T47D (cell line): ENCODE measurements at regions not wholly inside any gene's neighbourhood (a gene's known extent, or its start where the extent isn't known, plus 50 kb on each side); places are given as distances from the start of the nearest gene placed in this dataset.

ENCODE experiments used
- DNase-seq, 2 experiments: peaks; one replicate each; pipeline versions ENCODE4 v3.0.0 to v3.0.0-alpha.2; 2011 to 2012; ENCODE audit warnings: low read depth in 1 of 2, low spot score in 1 of 2
- JUND ChIP-seq: IDR thresholded peaks from 2 replicates; pipeline ENCODE4 v1.6.1; 2012; ENCODE audit warnings: low read depth
- in situ Hi-C: cut with HindIII; loops from 2 replicates; pipeline ENCODE4 v1.10.0; 2016; ENCODE audit warnings: low sequenced_read_pairs, low pct_unique_long_range_greater_than_20kb

DNA sequence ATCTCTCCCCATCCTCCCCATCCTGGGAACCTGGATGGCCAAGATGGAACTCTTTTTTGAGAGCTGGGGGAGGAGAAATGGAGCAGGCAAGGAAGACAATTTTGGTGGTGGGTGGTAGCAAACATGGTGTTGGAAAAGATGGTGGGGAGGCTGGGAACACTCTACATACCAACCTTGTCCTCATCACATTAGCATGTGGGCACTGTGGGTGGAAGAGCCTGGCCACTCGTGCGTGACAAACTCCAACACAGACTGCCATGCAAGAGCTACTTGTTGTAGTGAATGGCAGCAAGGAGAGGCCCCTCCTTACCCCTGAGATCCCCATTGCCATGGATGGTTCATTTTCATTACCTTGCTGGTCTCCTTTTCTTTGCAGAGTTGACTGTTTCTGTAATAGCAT lies 262.6 kb downstream of the RPLP1 start:
- DNase-seq, result no peak
- TF ChIP-seq JUND, result no peak
- in situ Hi-C loops, result no loop called here

DNA sequence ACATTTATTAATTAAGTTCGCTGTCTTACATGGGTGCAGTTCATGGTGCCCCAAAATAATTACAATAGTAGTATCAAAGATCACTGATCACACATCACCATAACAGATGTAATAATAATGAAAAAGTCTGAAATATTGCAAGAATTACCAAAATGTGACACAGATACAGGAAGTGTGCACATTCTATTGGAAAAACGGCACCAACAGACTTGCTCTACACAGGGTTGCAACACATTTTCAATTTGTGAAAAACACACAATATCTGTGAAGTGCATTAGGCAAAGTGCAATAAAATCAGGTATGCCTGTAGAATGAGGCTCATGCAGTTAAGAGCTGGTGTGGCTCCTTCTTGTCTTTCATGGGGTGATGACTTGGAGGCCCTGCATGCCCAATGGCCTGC lies 265.8 kb downstream of the RPLP1 start:
- no peak for DNase-seq
- in situ Hi-C loops, result no loop called here
- TF ChIP-seq JUND, result no peak

DNA sequence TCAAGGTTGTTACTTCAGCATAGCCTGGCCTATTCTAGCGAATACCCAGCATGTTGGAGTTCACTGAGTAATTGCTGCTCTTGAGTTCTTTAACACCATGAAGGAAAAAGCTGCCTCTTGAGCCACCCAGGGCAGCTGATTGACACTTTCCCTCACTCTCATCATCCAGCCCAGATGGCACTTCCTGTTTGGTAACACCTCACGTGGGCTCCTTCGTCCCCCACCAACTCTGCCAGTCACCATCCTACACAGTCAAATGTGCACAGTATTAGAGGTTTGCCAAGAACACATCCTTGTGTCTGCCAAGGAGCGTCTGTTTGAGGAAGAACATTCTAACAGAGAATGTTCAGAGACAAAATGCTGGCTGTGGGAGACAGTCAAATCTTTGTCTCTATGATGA lies 266.3 kb downstream of the RPLP1 start:
- in situ Hi-C loops, result no loop called here
- no peak for DNase-seq
- TF ChIP-seq JUND, result no peak

DNA sequence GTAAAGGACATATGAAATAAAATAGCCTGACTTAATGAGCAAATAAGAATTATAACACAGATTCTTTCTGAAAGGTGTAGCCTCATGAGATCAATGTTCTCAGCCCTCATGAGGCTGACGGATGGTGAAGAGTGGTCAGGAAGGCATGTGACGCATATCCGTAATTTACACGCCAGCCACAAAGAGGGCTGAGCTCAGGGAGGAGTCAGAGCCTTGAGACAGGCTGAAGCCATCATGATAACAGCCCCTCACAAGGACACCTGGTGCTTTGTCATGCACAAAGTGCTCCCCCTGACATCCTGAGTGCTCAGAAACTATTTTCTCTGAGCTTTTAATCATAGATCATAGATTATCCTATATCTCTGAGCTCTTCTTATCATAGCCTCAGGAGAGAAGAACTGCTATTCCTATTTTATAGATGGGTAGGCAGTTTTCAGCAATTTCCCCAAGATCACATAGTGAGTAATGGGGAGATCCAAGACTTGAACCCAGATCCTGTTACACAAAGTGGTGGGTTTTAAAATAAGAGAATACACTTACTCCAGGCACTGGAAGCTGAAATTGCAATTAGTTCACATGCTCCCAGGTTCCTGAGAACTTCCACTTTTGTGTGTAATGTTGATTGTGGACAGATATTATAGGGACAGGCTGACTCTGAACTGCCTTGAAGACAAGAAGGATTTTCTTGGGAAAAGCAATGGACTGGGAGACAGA lies 267.1 kb downstream of the RPLP1 start:
- in situ Hi-C loops, result no loop called here
- DNase-seq, result no peak
- TF ChIP-seq JUND, result no peak

DNA sequence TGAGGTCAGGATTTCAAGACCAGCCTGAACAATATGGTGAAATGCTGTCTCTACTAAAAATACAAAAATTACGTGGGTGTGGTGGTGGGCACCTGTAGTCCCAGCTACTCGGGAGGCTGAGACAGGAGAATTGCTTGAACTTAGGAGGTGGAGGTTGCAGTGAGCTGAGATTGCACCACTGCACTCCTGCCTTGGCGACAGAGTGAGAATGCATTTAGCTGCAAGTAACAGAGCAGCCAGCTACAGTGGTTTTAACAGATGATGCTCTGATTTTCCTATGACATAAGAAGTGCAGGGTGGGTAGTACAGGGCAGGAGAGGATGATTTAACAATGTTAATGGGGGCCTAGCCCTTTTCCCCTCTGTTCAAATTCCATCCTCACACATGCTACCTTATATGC lies 267.9 kb downstream of the RPLP1 start:
- in situ Hi-C loops, result no loop called here
- no peak for DNase-seq
- TF ChIP-seq JUND, result no peak

DNA sequence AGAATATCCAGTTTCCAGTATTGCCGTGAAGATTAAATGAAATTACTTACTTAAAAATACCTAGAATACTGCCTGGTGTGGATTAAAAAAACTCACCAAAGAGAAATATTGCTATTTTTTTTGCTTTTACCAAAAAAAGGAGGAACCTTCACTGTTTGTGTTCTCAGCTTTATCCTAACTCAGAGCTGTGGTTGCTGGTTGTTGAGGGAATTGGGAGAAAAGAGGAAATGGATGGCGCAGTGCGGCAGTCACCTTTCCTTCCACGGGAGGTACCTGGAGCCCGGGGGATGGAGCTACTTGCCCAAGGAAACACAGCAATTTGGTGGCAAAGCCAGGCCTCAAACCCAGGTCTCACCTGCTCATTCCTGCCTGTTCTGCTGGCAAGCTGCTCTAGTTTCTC lies 270.3 kb downstream of the RPLP1 start:
- TF ChIP-seq JUND, result no peak
- in situ Hi-C loops, result no loop called here
- DNase-seq, result no peak

DNA sequence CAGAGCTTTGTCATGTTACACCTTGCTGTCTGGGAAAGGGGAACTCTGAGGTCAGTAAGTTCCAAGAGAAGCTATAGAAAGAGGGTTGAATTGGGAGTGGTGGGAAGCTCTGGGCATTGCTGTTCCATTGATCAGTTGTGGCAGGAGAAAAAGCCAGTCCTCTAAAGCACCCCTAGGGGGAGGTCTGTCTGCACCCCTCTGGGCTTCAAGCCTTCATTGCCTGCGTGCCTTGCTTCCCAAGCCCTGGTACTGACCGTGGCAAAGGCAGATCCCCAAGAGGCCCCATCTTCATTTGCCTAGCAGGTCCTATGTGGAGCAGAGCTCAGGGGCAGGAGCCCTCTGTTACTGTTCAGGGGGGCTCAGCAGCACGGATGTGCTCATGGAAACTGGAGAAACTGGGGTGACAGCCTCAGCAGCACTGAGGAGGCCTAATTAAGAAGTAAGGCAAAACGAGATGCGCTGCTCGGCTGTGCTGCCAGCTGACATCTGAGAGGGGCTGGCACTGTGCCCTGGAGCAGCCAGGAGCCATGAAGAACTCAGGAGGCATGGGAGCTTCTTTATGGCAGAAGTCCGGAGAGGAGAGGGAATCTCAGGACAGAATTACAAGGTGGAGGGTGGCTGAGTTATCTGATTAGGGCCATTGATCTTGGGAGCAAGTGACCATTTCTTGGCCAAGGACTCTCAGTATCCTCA lies 270.9 kb downstream of the RPLP1 start:
- in situ Hi-C loops, result no loop called here
- DNase-seq, result no peak
- no peak for TF ChIP-seq JUND

DNA sequence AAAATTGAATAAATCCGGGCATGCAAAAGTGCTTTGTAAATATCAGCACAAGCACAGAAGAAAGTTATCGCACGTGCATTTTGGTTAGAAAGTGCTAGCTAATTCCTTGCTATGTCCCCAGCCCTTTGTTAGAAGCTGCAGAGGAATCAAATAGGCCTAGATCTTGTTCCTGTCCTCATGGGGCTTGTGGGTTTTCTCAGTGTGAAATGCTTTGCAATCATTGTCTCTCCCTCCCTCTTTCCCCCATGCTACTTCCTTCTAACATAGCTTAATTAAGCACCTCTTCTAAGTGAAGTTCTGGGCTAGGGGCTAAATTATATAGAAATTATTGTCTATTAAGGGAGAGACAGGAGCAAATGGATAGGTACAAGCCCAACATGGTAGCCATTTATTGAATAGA lies 271.7 kb downstream of the RPLP1 start:
- no peak for DNase-seq
- in situ Hi-C loops, result no loop called here
- TF ChIP-seq JUND, result no peak

DNA sequence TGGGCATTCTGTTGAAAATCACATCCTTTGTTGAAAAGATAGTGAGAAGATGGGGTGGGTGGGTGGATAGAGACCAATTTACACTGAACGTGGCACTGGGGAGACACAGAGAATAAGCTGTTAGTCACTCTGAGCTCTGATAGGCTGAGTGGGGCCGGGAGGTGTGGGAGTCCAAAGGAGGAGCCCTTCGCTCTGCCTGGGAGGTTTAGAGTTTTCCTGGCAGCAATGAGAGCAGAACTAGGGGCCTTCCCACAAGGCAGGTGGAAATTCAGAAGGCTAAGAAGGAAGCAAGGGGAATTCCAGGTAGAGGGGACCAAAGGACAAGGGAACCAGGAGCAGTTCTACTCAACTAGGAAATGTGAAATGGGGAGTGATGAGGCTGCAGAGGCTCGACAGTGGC lies 272.7 kb downstream of the RPLP1 start:
- no peak for TF ChIP-seq JUND
- in situ Hi-C loops, result no loop called here
- no peak for DNase-seq

DNA sequence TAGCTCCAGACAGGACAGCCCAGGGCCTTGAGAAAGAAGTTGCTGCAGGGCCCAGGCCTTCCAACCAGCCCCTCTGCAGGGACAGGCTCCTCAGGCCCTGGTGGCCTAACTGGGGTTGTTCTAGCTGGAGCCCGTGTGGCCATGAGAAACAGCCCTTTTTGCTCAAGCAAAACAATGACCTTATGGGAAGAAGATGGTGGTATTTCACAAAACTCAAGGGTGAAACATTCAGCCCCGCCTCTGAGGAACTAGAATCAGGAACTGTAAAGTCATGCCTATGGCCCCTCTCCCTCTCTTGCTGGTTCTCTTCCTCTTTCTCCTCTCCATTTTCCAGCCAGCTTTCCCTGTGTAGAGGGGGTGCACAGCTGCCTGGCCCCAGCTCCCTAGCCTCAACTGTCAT lies 273.3 kb downstream of the RPLP1 start:
- in situ Hi-C loops, result no loop called here
- no peak for TF ChIP-seq JUND
- no peak for DNase-seq

DNA sequence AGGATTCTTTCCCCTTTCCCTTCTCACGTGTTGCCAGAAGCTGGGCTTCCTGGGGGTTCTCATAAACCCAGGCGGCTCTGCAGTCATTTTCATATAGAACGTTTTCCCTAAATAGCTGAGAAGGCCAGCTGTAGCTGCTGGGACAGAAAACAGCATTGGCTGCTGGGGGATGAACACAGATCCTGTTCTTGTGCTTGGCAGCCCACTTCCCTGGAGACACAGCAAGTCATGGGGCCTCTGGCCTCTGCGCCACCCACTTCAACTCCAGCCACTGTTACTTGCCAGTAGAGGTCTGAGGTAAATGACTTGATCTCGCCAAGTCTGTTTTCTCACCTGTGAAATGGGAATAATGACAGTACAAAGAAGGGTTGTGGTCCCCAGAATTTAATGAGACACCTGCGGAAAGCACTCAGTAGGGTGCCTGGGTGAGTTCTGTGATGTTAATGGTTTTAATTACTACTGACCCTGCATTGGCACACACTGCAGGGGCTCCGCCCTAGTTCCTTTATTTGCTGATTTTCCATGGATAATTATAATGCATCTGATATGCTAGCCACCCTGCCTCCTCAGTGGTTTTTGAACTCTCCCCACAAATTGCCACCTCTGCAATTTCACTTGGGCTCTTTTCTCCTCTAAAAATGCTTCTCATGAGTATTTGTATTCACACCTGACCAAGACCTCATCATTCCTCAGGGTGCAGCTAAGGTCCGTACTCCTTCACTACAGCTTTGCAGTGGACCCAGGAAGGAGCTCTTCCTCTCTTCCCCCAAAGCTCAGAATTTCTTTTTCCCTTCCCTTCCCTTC lies 274.7 kb downstream of the RPLP1 start:
- DNase-seq, result no peak
- in situ Hi-C loops, result no loop called here
- no peak for TF ChIP-seq JUND

DNA sequence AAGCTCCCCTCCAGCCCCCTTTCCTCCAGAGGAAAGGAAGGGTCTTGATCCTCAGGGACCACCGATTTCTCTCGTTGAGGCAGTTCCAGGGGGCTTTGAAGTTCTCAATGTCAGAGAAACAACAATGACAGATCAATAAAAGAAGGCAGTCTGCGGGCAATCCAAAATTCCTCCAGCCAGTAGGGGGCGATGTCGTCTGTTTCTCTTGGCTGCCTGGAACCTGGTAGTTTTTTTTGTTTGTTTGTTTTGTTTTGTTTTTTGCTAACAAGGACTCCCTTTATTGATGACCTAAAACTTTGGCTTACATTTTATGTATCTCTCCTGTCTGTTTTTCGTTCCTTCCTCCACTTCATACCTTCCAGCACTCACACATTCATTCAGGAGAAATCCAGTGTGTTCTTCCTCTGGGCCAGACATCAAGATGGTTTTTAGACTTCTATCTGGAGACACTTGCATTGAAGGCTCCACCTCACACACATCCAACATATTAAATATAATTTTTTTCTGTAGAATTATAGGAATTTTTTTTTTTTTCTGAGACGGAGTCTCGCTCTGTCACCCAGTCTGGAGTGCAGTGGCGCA lies 276.6 kb downstream of the RPLP1 start:
- peak; percentile 21 to 53 for DNase-seq
- TF ChIP-seq JUND, result no peak
- in situ Hi-C loops, result no loop called here

DNA sequence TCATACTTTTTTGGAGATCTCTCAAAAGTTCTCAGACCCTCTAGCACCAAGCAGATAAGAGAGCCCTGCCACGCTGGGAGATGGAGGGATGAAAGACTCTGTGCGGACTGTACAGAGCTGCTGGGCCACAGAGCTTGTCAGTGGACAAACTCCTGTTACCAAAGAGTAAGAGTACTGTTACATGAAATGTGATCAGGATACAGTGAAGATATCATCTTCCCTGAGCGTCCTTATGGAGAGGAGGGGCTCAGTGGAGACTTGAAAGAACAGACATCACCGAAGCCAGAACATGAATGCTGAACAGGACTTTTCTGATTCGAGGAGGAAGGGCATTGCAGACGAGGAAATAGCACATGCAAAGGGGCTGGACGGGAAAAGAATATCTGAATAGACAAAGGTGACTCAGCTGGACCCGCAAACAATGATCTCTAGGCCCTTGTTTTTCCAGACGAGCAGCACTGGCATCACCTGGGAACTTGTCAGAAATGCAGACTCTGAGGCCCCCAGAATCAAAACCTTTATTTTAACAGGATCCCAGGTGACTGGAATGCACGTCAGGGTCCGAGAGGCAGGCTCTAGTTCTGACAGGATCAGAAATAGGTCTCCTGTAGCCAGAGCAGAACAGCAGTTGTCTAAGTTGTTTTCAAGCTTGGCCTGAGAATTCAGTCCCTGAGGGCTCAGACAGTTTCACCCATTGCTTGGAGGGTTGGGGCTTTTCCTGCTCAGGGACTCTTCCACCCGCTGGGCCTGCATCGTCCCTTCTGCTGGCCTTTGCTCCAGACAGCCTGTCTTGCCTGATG lies 277.9 kb downstream of the RPLP1 start:
- TF ChIP-seq JUND, result no peak
- in situ Hi-C loops, result no loop called here
- DNase-seq, result no peak
